Esophagus squamous epithelium (tissue), 5 donors: ENCODE measurements at regions not wholly inside any gene's neighbourhood (a gene's known extent, or its start where the extent isn't known, plus 50 kb on each side); places are given as distances from the start of the nearest gene placed in this dataset.

Source experiments
- DNase-seq: peaks from one replicate; lab custom pipeline; 2025; lab: John Stamatoyannopoulos, UW
- H3K27ac ChIP-seq, 4 donors: fragments of 200-600 bp; sonication (generic); one replicate each; pipeline ENCODE4 v1.5.1; 2016 to 2019; ENCODE audit warnings: mild to moderate bottlenecking in 1 of 4
- H3K27me3 ChIP-seq, 4 donors: fragments of 200-600 bp; sonication (generic); 1 replicate in 3 of 4; 2 replicates in 1 of 4; pipeline versions ENCODE4 v1.5.1 to v1.6.0; 2017 to 2021; ENCODE audit warnings: antibody characterized with exemption in 1 of 4
- H3K36me3 ChIP-seq, 3 donors: fragments of 200-600 bp; sonication (generic); one replicate each; pipeline ENCODE4 v1.5.1; 2016 to 2019
- H3K4me1 ChIP-seq, 3 donors: fragments of 200-600 bp; sonication (generic); one replicate each; pipeline ENCODE4 v1.5.1; 2017 to 2019
- H3K4me3 ChIP-seq, 4 donors: fragments of 200-600 bp; sonication (generic); 1 replicate in 3 of 4; 2 replicates in 1 of 4; pipeline ENCODE4 v1.5.1; 2016 to 2019; ENCODE audit warnings: mild to moderate bottlenecking in 2 of 4, moderate library complexity in 1 of 4
- H3K9me3 ChIP-seq, 3 donors: fragments of 200-600 bp; sonication (generic); one replicate each; pipeline ENCODE4 v1.5.1; 2016 to 2019
- CTCF ChIP-seq, 6 experiments: fragments of 450-650 bp in 4 of 6; fragments of 200-600 bp in 2 of 6; sonication (generic) in 2 of 6; IDR thresholded peaks; one replicate each; pipeline ENCODE4 v1.5.1; 2016 to 2019; ENCODE audit warnings: antibody characterized with exemption in 6 of 6, mild to moderate bottlenecking in 4 of 6, moderate library complexity in 4 of 6
- POLR2A ChIP-seq, 4 donors: fragments of 450-650 bp; IDR thresholded peaks; one replicate each; pipeline ENCODE4 v1.6.1; 2017; ENCODE audit warnings: antibody characterized with exemption in 4 of 4, mild to moderate bottlenecking in 4 of 4, moderate library complexity in 3 of 4
- WGBS, 2 donors: methylation state at CpG; one replicate each; pipeline ENCODE4 v1.1.5; 2018; 5-methylcytosine and 5-hydroxymethylcytosine counted together
- intact Hi-C: fragments of 100-400 bp; cut with DNase I; formaldehyde crosslinking; loops from one replicate; pipeline ENCODE4 v1.15.0; 2022
- donor health status: DM: yes; HTN: yes; CAD: no.

DNA sequence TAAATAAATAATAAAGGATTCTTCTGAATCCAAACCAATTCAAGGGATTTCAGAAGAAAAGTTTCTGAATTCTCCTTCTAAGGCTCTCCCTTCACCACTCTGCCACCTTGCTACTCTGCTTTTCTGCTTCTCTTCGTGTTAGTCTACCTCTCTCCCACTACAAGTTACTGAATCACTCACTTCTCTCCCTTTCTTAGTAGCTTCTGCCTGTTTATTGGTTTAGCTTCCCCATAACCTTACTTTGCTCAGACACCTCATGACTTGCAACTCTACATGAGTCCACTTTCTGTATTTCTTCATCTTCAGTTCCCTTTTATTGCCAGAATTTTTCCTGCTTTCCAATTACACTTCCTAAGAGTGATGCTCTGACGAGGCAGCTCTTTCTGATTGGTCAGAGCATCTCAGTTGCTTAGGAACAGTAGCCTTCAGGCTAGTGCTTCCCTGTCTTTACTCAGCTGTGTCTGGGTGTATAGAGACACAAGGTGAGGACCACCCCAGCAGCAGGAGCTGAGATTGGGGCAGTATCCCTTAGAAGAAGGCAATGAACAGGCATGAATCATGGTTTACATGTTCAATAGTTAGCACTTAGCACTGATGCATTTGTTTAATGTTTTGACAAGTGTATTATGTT, 144.6 kb downstream of the SLC30A10 start:
- DNase-seq: no peak
- H3K27ac ChIP-seq: peak overlapping the region in 2 of 4 donors; percentile 23 to 28
- intact Hi-C loops: no loop called here
- no peak overlapping the region for H3K4me3 ChIP-seq
- no peaks in the 10 kb centered on the region for H3K36me3 ChIP-seq
- no peaks in the 10 kb centered on the region for H3K9me3 ChIP-seq
- H3K4me1 ChIP-seq: peaks cover 0 to 17% (median 0%) of the 10 kb centered on the region in 3 donors
- peaks cover 0 to 4% (median 0%) of the 10 kb centered on the region in 4 donors for H3K27me3 ChIP-seq
- TF ChIP-seq POLR2A (IDR thresholded peaks at IDR 0.05) (no peak), CTCF (IDR thresholded peaks at IDR 0.05) (no peak)
- 42 to 54% methylated on average over 2 of the region's 2 CpGs for WGBS, 2 donors

- no peak overlapping the region for H3K27ac ChIP-seq
- H3K36me3 ChIP-seq: no peaks in the 10 kb centered on the region
- peaks cover 0 to 4% (median 0%) of the 10 kb centered on the region in 4 donors for H3K27me3 ChIP-seq
- DNase-seq: no peak
- intact Hi-C loops: no loop called here
- H3K4me3 ChIP-seq: no peak overlapping the region
- no peaks in the 10 kb centered on the region for H3K9me3 ChIP-seq
- no peak for TF ChIP-seq CTCF (IDR thresholded peaks at IDR 0.05)
- TF ChIP-seq POLR2A (IDR thresholded peaks at IDR 0.05): no peak
- peaks cover 0 to 17% (median 0%) of the 10 kb centered on the region in 3 donors for H3K4me1 ChIP-seq
- WGBS, 2 donors: 11 to 21% methylated on average over 3 of the region's 3 CpGs
These were observed 145.4 kb downstream of the SLC30A10 start for GRCh38 chr1:219782929-219783328.

- Histone ChIP-seq H3K27me3 (peaks cover 0 to 4% (median 0%) of the 10 kb centered on the region in 4 donors), H3K4me1 (peaks cover 0 to 17% (median 0%) of the 10 kb centered on the region in 3 donors), H3K27ac (no peak overlapping the region), H3K4me3 (no peak overlapping the region), H3K36me3 (no peaks in the 10 kb centered on the region), H3K9me3 (no peaks in the 10 kb centered on the region)
- intact Hi-C loops: no loop called here
- 62 to 88% methylated on average over 4 of the region's 4 CpGs for WGBS, 2 donors
- no peak for TF ChIP-seq POLR2A (IDR thresholded peaks at IDR 0.05)
- TF ChIP-seq CTCF (IDR thresholded peaks at IDR 0.05): no peak
- DNase-seq: no peak
These were observed 146.0 kb downstream of the SLC30A10 start for GRCh38 chr1:219782311-219782710.

GRCh38 chr1:219781491-219781890, 146.9 kb downstream of the SLC30A10 start:
- intact Hi-C loops: no loop called here
- no peak for TF ChIP-seq POLR2A (IDR thresholded peaks at IDR 0.05)
- TF ChIP-seq CTCF (IDR thresholded peaks at IDR 0.05): no peak
- DNase-seq: no peak
- peaks cover 0 to 4% (median 0%) of the 10 kb centered on the region in 4 donors for H3K27me3 ChIP-seq
- H3K27ac ChIP-seq: no peak overlapping the region
- H3K36me3 ChIP-seq: no peaks in the 10 kb centered on the region
- peaks cover 0 to 17% (median 0%) of the 10 kb centered on the region in 3 donors for H3K4me1 ChIP-seq
- H3K9me3 ChIP-seq: no peaks in the 10 kb centered on the region
- no peak overlapping the region for H3K4me3 ChIP-seq

DNA sequence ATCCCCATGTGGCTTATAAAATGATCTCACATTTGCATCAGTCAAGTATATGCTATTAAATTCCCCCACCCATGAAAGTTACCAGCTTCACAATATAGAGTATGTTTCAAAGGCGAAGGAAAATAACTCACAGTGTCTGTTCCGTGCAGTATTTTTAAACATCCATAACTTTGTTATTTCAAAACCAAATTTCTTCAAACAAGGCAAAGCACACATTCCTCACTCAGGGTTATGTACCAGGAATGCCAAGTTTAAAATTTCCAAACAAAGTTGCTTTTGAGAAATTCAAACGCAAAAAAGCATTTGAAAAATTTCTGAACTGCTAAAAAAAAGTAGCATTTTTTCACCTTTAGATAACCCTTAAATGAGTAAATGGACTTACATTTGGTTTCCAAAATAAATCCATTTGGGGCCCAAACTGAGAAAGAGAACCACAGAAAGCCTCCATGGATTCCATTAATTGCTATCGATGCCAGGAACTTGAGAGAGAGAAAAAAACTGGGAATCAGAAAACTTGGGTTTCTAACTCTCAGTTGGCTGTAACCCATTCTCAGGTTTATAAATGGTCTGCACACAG, 149.5 kb downstream of the SLC30A10 start:
- intact Hi-C loops: no loop called here
- TF ChIP-seq CTCF (IDR thresholded peaks at IDR 0.05): no peak
- TF ChIP-seq POLR2A (IDR thresholded peaks at IDR 0.05): no peak
- H3K27me3 ChIP-seq: peaks cover 0 to 4% (median 0%) of the 10 kb centered on the region in 4 donors
- H3K9me3 ChIP-seq: no peaks in the 10 kb centered on the region
- DNase-seq: no peak
- no peak overlapping the region for H3K4me3 ChIP-seq
- 83 to 85% methylated on average over 4 of the region's 4 CpGs for WGBS, 2 donors
- peaks cover 0 to 1% (median 0%) of the 10 kb centered on the region in 3 donors for H3K4me1 ChIP-seq
- H3K36me3 ChIP-seq: no peaks in the 10 kb centered on the region
- H3K27ac ChIP-seq: no peak overlapping the region
